Parathyroid adenoma (tissue), 2 donors: ENCODE measurements at regions not wholly inside any gene's neighbourhood (a gene's known extent, or its start where the extent isn't known, plus 50 kb on each side); places are given as distances from the start of the nearest gene placed in this dataset.

Source experiments
- H2AFZ ChIP-seq: fragments of 300-600 bp; sonication (generic); one replicate; pipeline ENCODE4 v1.7.0; 2017; ENCODE audit warnings: antibody characterized with exemption, mild to moderate bottlenecking
- H3K27ac ChIP-seq: fragments of 300-600 bp; sonication (generic); one replicate; pipeline ENCODE4 v1.7.0; 2017
- H3K27me3 ChIP-seq: fragments of 300-600 bp; sonication (generic); one replicate; pipeline ENCODE4 v1.7.0; 2017; ENCODE audit warnings: low read length; ENCODE audit not compliant: control insufficient read depth, insufficient read depth
- H3K36me3 ChIP-seq: fragments of 300-600 bp; sonication (generic); one replicate; pipeline ENCODE4 v1.7.0; 2017; ENCODE audit warnings: low read length; ENCODE audit not compliant: control insufficient read depth, insufficient read depth
- H3K4me1 ChIP-seq: fragments of 300-600 bp; sonication (generic); one replicate; pipeline ENCODE4 v1.7.0; 2017; ENCODE audit warnings: control low read depth
- H3K4me2 ChIP-seq: fragments of 300-600 bp; sonication (generic); one replicate; pipeline ENCODE4 v1.7.0; 2017; ENCODE audit warnings: low read length
- H3K4me3 ChIP-seq: fragments of 300-600 bp; sonication (generic); one replicate; pipeline ENCODE4 v1.7.0; 2017; ENCODE audit warnings: low read depth, low read length
- H3K79me2 ChIP-seq: fragments of 300-600 bp; sonication (generic); one replicate; pipeline ENCODE4 v1.7.0; 2017; ENCODE audit warnings: control low read depth
- H3K9ac ChIP-seq: fragments of 300-600 bp; sonication (generic); one replicate; pipeline ENCODE4 v1.7.0; 2017; ENCODE audit warnings: mild to moderate bottlenecking
- H3K9me3 ChIP-seq: fragments of 300-600 bp; sonication (generic); one replicate; pipeline ENCODE4 v1.7.0; 2017; ENCODE audit warnings: low read length; ENCODE audit not compliant: control insufficient read depth
- CTCF ChIP-seq: fragments of 300-600 bp; sonication (generic); IDR thresholded peaks from one replicate; pipeline ENCODE4 v1.7.0; 2017; ENCODE audit warnings: antibody characterized with exemption, mild to moderate bottlenecking
- donor health status: primary hyperparathyroidism.

GRCh38 chr10:78540355-78541076, 506.9 kb downstream of the RPS24 start:
- Histone ChIP-seq H3K9me3 (no peaks in the 10 kb centered on the region), H3K9ac (no peak overlapping the region), H3K4me2 (no peak overlapping the region), H3K27me3 (no peaks in the 10 kb centered on the region), H2AFZ (no peak overlapping the region), H3K27ac (no peak overlapping the region), H3K4me3 (no peak overlapping the region), H3K36me3 (no peaks in the 10 kb centered on the region), H3K4me1 (peaks cover 29% of the 10 kb centered on the region), H3K79me2 (no peaks in the 10 kb centered on the region)
- no peak for TF ChIP-seq CTCF

- Histone ChIP-seq H3K4me2 (no peak overlapping the region), H3K36me3 (no peaks in the 10 kb centered on the region), H2AFZ (no peak overlapping the region), H3K4me1 (peaks cover 29% of the 10 kb centered on the region), H3K4me3 (no peak overlapping the region), H3K9me3 (no peaks in the 10 kb centered on the region), H3K27ac (no peak overlapping the region), H3K79me2 (no peaks in the 10 kb centered on the region), H3K9ac (no peak overlapping the region), H3K27me3 (no peaks in the 10 kb centered on the region)
- TF ChIP-seq CTCF: no peak
Observed at GRCh38 chr10:78541481-78542140, 507.9 kb downstream of the RPS24 start.

- no peak overlapping the region for H3K9ac ChIP-seq
- H3K4me2 ChIP-seq: no peak overlapping the region
- no peaks in the 10 kb centered on the region for H3K36me3 ChIP-seq
- peak overlapping the region; percentile 34 for H2AFZ ChIP-seq
- H3K27me3 ChIP-seq: no peaks in the 10 kb centered on the region
- no peaks in the 10 kb centered on the region for H3K9me3 ChIP-seq
- H3K4me1 ChIP-seq: peaks cover 29% of the 10 kb centered on the region
- no peak overlapping the region for H3K4me3 ChIP-seq
- no peak for TF ChIP-seq CTCF
- no peak overlapping the region for H3K27ac ChIP-seq
- H3K79me2 ChIP-seq: no peaks in the 10 kb centered on the region
Observed at GRCh38 chr10:78542141-78542489, 508.5 kb downstream of the RPS24 start.

- Histone ChIP-seq H3K9ac (no peak overlapping the region), H3K4me3 (no peak overlapping the region), H3K9me3 (no peaks in the 10 kb centered on the region), H2AFZ (peak overlapping the region; percentile 34), H3K27me3 (no peaks in the 10 kb centered on the region), H3K79me2 (no peaks in the 10 kb centered on the region), H3K27ac (peak overlapping the region; percentile 50), H3K4me1 (peaks cover 29% of the 10 kb centered on the region), H3K4me2 (no peak overlapping the region), H3K36me3 (no peaks in the 10 kb centered on the region)
- TF ChIP-seq CTCF: no peak
Observed at GRCh38 chr10:78542521-78542920, 508.9 kb downstream of the RPS24 start.
